HEK293 (cell line): ENCODE measurements at regions not wholly inside any gene's neighbourhood (a gene's known extent, or its start where the extent isn't known, plus 50 kb on each side); places are given as distances from the start of the nearest gene placed in this dataset.

Source experiments
- CTCF ChIA-PET: fragments of 350-600 bp; formaldehyde crosslinking; extraction: SDS; loops from one replicate; lab custom pipeline; 2021; ENCODE audit warnings: antibody characterized with exemption; lab: Yijun Ruan, JAX
- POLR2A ChIA-PET: fragments of 300-600 bp; formaldehyde crosslinking; extraction: SDS; loops from one replicate; lab custom pipeline; 2020; ENCODE audit warnings: antibody characterized with exemption, inconsistent platforms; lab: Yijun Ruan, JAX
- H3K27ac ChIP-seq: fragments of 200-500 bp; sonication (Bioruptor generic); 2 replicates; pipeline ENCODE4 v1.5.1; 2014; ENCODE audit warnings: low read depth, low read length, control low read depth, inconsistent platforms; ENCODE audit errors: extremely low read depth
- H3K36me3 ChIP-seq, 2 experiments: fragments of 200-500 bp in 1 of 2; sonication (Bioruptor generic) in 1 of 2; 1 replicate in 1 of 2; 2 replicates in 1 of 2; pipeline ENCODE4 v1.5.1; 2014 to 2017; ENCODE audit warnings: inconsistent platforms in 2 of 2, low read length in 2 of 2; ENCODE audit not compliant: control insufficient read depth in 2 of 2, insufficient read depth in 1 of 2
- H3K4me1 ChIP-seq: fragments of 200-500 bp; sonication (Bioruptor generic); 2 replicates; pipeline ENCODE4 v1.5.1; 2014; ENCODE audit warnings: mild to moderate bottlenecking, low read length, inconsistent platforms; ENCODE audit not compliant: control insufficient read depth, insufficient read depth
- H3K4me3 ChIP-seq: 2 replicates; pipeline ENCODE4 v1.5.1; 2011; ENCODE audit warnings: low read depth, mild to moderate bottlenecking, control low read depth, low read length, moderate library complexity
- H3K9me3 ChIP-seq: fragments of 200-500 bp; sonication (Bioruptor generic); 2 replicates; pipeline ENCODE4 v1.5.1; 2014; ENCODE audit warnings: low read depth, low read length, inconsistent platforms; ENCODE audit not compliant: control insufficient read depth, insufficient read depth
- HIC1 ChIP-seq: fragments of 450-650 bp; formaldehyde crosslinking; IDR thresholded peaks from 2 replicates; pipeline ENCODE4 v1.5.1; 2016; ENCODE audit warnings: missing biosample characterization, missing genetic modification characterization
- KLF7 ChIP-seq: fragments of 450-650 bp; formaldehyde crosslinking; IDR thresholded peaks from 2 replicates; pipeline ENCODE4 v1.5.1; 2016; ENCODE audit warnings: missing biosample characterization, missing genetic modification characterization, borderline replicate concordance
- OVOL3 ChIP-seq: fragments of 450-650 bp; formaldehyde crosslinking; IDR thresholded peaks from 2 replicates; pipeline ENCODE4 v1.5.1; 2016; ENCODE audit warnings: missing biosample characterization, missing genetic modification characterization
- PATZ1 ChIP-seq: fragments of 450-650 bp; formaldehyde crosslinking; IDR thresholded peaks from 2 replicates; pipeline ENCODE4 v1.5.1; 2016; ENCODE audit warnings: missing biosample characterization, missing genetic modification characterization
- PRDM6 ChIP-seq: fragments of 450-650 bp; formaldehyde crosslinking; IDR thresholded peaks from 2 replicates; pipeline ENCODE4 v1.5.1; 2017; ENCODE audit warnings: missing biosample characterization, missing genetic modification characterization
- SCRT2 ChIP-seq: fragments of 450-650 bp; formaldehyde crosslinking; IDR thresholded peaks from 2 replicates; pipeline ENCODE4 v1.5.1; 2016; ENCODE audit warnings: missing biosample characterization, missing genetic modification characterization
- SETDB1 ChIP-seq: IDR thresholded peaks from one replicate; pipeline ENCODE4 v1.6.1; 2017; ENCODE audit warnings: mild to moderate bottlenecking, low read length, moderate library complexity, mixed read lengths; ENCODE audit not compliant: insufficient read length
- ZBTB6 ChIP-seq: fragments of 450-650 bp; formaldehyde crosslinking; IDR thresholded peaks from 2 replicates; pipeline ENCODE4 v1.5.1; 2017; ENCODE audit warnings: missing biosample characterization, missing genetic modification characterization
- ZFP41 ChIP-seq: fragments of 450-650 bp; formaldehyde crosslinking; IDR thresholded peaks from 2 replicates; pipeline ENCODE4 v1.5.1; 2016; ENCODE audit warnings: missing biosample characterization, missing genetic modification characterization, borderline replicate concordance
- ZNF10 ChIP-seq: fragments of 450-650 bp; formaldehyde crosslinking; IDR thresholded peaks from 2 replicates; pipeline ENCODE4 v1.5.1; 2017; ENCODE audit warnings: missing biosample characterization, missing genetic modification characterization
- ZNF133 ChIP-seq: fragments of 450-650 bp; formaldehyde crosslinking; IDR thresholded peaks from 2 replicates; pipeline ENCODE4 v1.5.1; 2016; ENCODE audit warnings: missing biosample characterization, missing genetic modification characterization
- ZNF140 ChIP-seq: fragments of 450-650 bp; formaldehyde crosslinking; IDR thresholded peaks from 2 replicates; pipeline ENCODE4 v1.5.1; 2016; ENCODE audit warnings: missing biosample characterization, missing genetic modification characterization
- ZNF18 ChIP-seq: fragments of 450-650 bp; formaldehyde crosslinking; IDR thresholded peaks from 2 replicates; pipeline ENCODE4 v1.5.1; 2016; ENCODE audit warnings: missing biosample characterization, missing genetic modification characterization
- ZNF214 ChIP-seq: fragments of 450-650 bp; formaldehyde crosslinking; IDR thresholded peaks from 2 replicates; pipeline ENCODE4 v1.5.1; 2017; ENCODE audit warnings: missing biosample characterization, mild to moderate bottlenecking, missing genetic modification characterization, borderline replicate concordance
- ZNF274 ChIP-seq, 2 experiments: fragments of 200-500 bp in 1 of 2; fragments of 450-650 bp in 1 of 2; sonication (Bioruptor generic) in 1 of 2; formaldehyde crosslinking in 1 of 2; IDR thresholded peaks; 2 replicates each; pipeline versions ENCODE4 v1.5.1 to v1.6.1; 2014 to 2016; ENCODE audit warnings: borderline replicate concordance in 1 of 2, inconsistent platforms in 1 of 2, low read length in 1 of 2, missing biosample characterization in 1 of 2, missing genetic modification characterization in 1 of 2
- ZNF311 ChIP-seq: fragments of 450-650 bp; formaldehyde crosslinking; IDR thresholded peaks from 2 replicates; pipeline ENCODE4 v1.5.1; 2017; ENCODE audit warnings: missing biosample characterization, missing genetic modification characterization, borderline replicate concordance
- ZNF354C ChIP-seq: fragments of 450-650 bp; formaldehyde crosslinking; IDR thresholded peaks from 2 replicates; pipeline ENCODE4 v1.5.1; 2016; ENCODE audit warnings: missing biosample characterization, missing genetic modification characterization, low read depth, borderline replicate concordance
- ZNF37A ChIP-seq: fragments of 450-650 bp; IDR thresholded peaks from 2 replicates; pipeline ENCODE4 v1.5.1; 2018; ENCODE audit warnings: missing biosample characterization, missing genetic modification characterization
- ZNF416 ChIP-seq: fragments of 450-650 bp; formaldehyde crosslinking; IDR thresholded peaks from 2 replicates; pipeline ENCODE4 v1.5.1; 2016; ENCODE audit warnings: missing biosample characterization, missing genetic modification characterization
- ZNF529 ChIP-seq: fragments of 450-650 bp; formaldehyde crosslinking; IDR thresholded peaks from 2 replicates; pipeline ENCODE4 v1.5.1; 2017; ENCODE audit warnings: missing genetic modification characterization, missing biosample characterization; ENCODE audit not compliant: insufficient replicate concordance
- ZNF530 ChIP-seq: fragments of 450-650 bp; formaldehyde crosslinking; IDR thresholded peaks from 2 replicates; pipeline ENCODE4 v1.5.1; 2016; ENCODE audit warnings: low read depth, missing biosample characterization, missing genetic modification characterization
- ZNF549 ChIP-seq: fragments of 450-650 bp; IDR thresholded peaks from 2 replicates; pipeline ENCODE4 v1.5.1; 2018; ENCODE audit warnings: missing biosample characterization, missing genetic modification characterization, mild to moderate bottlenecking, inconsistent platforms, moderate library complexity
- ZNF610 ChIP-seq: fragments of 450-650 bp; formaldehyde crosslinking; IDR thresholded peaks from 2 replicates; pipeline ENCODE4 v1.5.1; 2016; ENCODE audit warnings: missing biosample characterization, missing genetic modification characterization, borderline replicate concordance
- ZNF664 ChIP-seq: fragments of 450-650 bp; formaldehyde crosslinking; IDR thresholded peaks from 2 replicates; pipeline ENCODE4 v1.5.1; 2016; ENCODE audit warnings: missing biosample characterization, missing genetic modification characterization
- ZNF701 ChIP-seq: fragments of 450-650 bp; formaldehyde crosslinking; IDR thresholded peaks from 2 replicates; pipeline ENCODE4 v1.5.1; 2016; ENCODE audit warnings: missing biosample characterization, missing genetic modification characterization
- ZNF747 ChIP-seq: fragments of 450-650 bp; formaldehyde crosslinking; IDR thresholded peaks from 2 replicates; pipeline ENCODE4 v1.5.1; 2016; ENCODE audit warnings: missing biosample characterization, missing genetic modification characterization
- ZNF785 ChIP-seq: fragments of 450-650 bp; formaldehyde crosslinking; IDR thresholded peaks from 2 replicates; pipeline ENCODE4 v1.5.1; 2016; ENCODE audit warnings: missing biosample characterization, missing genetic modification characterization
- ZNF837 ChIP-seq: fragments of 450-650 bp; formaldehyde crosslinking; IDR thresholded peaks from 2 replicates; pipeline ENCODE4 v1.5.1; 2016; ENCODE audit warnings: missing biosample characterization, missing genetic modification characterization

- H3K27ac ChIP-seq, result no peak overlapping the region
Measured at GRCh38 chr5:167415779-167416746, 875.4 kb upstream of the WWC1 start.

GRCh38 chr5:167417662-167418061 is 873.8 kb upstream of the WWC1 start:
- no peak overlapping the region for H3K27ac ChIP-seq
- ChIA-PET CTCF (no interaction called here), POLR2A (no interaction called here)
- H3K9me3 ChIP-seq, result no peaks in the 10 kb centered on the region
- H3K36me3 ChIP-seq, result no peaks in the 10 kb centered on the region
- H3K4me1 ChIP-seq, result no peaks in the 10 kb centered on the region
- H3K4me3 ChIP-seq, result no peak overlapping the region
- TF ChIP-seq ZNF549 (tag by site-specific recombination) (no peak), OVOL3 (no peak), PRDM6 (tag by site-specific recombination) (no peak), ZBTB6 (tag by site-specific recombination) (no peak), ZNF214 (tag by site-specific recombination) (no peak), ZFP41 (no peak), ZNF140 (tag by site-specific recombination) (no peak), SCRT2 (tag by site-specific recombination) (no peak), HIC1 (no peak), ZNF747 (tag by site-specific recombination) (no peak), ZNF837 (no peak), ZNF610 (tag by site-specific recombination) (no peak), ZNF274 (IDR thresholded peaks at IDR 0.05; ENCODE audit: low read length) (no peak), ZNF274 (tag by site-specific recombination; IDR thresholded peaks at IDR 0.05; ENCODE audit: borderline replicate concordance) (no peak)

More at GRCh38 chr5:167415779-167416746, 875.4 kb upstream of the WWC1 start:
- POLR2A ChIA-PET, result no interaction called here
- H3K4me1 ChIP-seq, result no peaks in the 10 kb centered on the region
- no peaks in the 10 kb centered on the region for H3K36me3 ChIP-seq
- no peak overlapping the region for H3K4me3 ChIP-seq
- CTCF ChIA-PET, result no interaction called here
- TF ChIP-seq ZNF664 (tag by site-specific recombination) (no peak), SETDB1 (no peak), ZNF18 (tag by site-specific recombination) (no peak), PATZ1 (no peak), ZNF354C (tag by site-specific recombination) (no peak), ZNF416 (tag by site-specific recombination) (no peak), ZNF529 (no peak), ZNF133 (tag by site-specific recombination) (no peak), ZNF311 (tag by site-specific recombination) (no peak), ZNF785 (tag by site-specific recombination) (no peak), ZNF37A (tag by site-specific recombination) (no peak), KLF7 (tag by site-specific recombination) (no peak), ZNF10 (tag by site-specific recombination) (no peak), ZNF530 (tag by site-specific recombination) (no peak), ZNF701 (tag by site-specific recombination) (no peak)
- TF ChIP-seq, all 188 proteins: peak for 0
- no peaks in the 10 kb centered on the region for H3K9me3 ChIP-seq
